HG03097 (cell line): ENCODE measurements at regions not wholly inside any gene's neighbourhood (a gene's known extent, or its start where the extent isn't known, plus 50 kb on each side); places are given as distances from the start of the nearest gene placed in this dataset.
"Not testable (repeated sequence)": the region's sequence is repeated elsewhere in the genome, so short reads cannot be mapped to it uniquely, and the experiment has no call there.

ENCODE experiments used
- ATAC-seq: cut with Tn5 transposase; IDR thresholded peaks from one replicate; pipeline ENCODE4 v1.9.1; 2021; ENCODE audit not compliant: unreplicated experiment, low FRiP score

GRCh38 chr1:238409191-238409850, 518.6 kb upstream of the ZP4 start:
- ATAC-seq: no peak

DNA sequence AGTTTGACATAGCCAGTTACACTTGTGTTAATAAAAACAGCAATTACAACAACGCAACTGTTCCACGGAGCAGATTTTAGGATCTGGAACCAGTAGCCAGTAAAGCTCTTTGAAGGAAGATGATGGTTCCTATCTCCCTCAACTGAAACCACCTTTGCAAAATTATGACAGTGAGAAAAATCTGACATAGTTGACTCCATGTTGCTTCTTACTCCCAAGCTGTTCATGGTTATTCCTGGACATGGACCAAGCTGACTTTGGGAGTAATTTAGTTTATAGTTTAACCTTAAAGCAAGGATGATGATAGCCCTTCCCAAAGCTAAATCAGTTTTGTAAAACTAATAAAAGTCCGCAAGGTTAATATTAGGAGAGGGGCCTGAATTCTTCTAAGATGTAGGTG, 518.0 kb upstream of the ZP4 start:
- ATAC-seq: no peak

GRCh38 chr1:238406098-238406860, 515.6 kb upstream of the ZP4 start:
- no peak for ATAC-seq

GRCh38 chr1:238404921-238405320, 514.2 kb upstream of the ZP4 start:
- ATAC-seq: no peak

GRCh38 chr1:238404481-238404880, 513.8 kb upstream of the ZP4 start:
- no peak for ATAC-seq

- ATAC-seq: no peak
Observed at GRCh38 chr1:238401144-238401543, 510.4 kb upstream of the ZP4 start.

DNA sequence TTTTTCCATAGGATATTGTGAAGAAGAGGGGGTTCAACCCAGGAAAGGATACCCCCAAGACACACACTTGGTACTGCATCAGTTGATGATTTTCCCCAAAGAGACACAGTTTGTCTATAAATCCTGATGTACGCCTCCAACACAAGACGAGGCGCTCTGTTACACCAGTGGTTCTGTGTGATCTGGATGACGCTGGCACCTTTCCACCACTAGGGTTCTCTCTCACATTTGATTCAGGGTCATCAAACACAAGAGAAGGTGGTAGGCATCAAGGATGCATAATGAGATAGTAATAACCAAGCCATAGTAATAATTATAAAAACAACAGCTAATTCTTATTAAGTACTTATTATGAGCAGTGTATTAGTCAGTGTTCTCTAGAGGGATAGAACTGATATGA, 508.8 kb upstream of the ZP4 start:
- no peak for ATAC-seq

DNA sequence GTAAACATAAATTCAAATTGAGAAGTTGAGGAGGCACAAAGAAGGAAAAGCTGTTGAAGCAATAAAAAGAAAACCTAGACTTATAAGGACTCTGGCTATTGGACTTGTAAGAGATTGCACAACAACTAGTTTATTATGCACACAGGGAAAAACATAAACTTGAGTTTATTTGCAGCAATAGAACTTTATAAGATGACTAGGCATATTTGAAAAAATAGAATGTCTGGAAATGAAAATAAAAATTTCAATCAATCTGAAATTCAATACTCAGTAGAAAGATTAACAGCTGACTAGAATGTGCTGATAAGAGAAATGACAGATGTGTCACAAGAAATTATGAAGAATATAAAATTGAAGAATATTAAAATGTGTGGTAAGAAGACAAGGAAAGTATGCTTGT, 505.4 kb upstream of the ZP4 start:
- ATAC-seq: no peak

DNA sequence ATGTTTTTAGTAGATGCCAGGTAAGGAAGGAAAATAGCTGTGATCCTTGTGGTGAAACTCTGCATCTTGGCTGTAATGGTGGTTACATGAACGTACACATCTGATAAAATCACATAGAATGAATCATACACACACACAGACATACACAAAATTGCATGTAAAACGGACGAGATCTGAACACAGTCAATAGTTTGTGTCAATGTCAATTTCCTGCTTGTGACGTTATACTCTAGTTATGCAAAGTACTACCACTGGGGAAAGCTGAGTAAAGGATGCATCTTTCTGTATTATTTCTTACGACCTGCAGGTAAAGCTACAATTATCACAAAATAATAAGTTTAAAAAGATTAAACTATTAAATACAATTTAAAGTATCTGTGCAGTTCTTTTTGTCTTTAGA, 493.7 kb upstream of the ZP4 start:
- ATAC-seq: no peak

- ATAC-seq: no peak
Observed at GRCh38 chr1:238380167-238380566, 489.4 kb upstream of the ZP4 start.

- not testable (repeated sequence) for ATAC-seq
Observed at GRCh38 chr1:238379446-238379845, 488.7 kb upstream of the ZP4 start.

DNA sequence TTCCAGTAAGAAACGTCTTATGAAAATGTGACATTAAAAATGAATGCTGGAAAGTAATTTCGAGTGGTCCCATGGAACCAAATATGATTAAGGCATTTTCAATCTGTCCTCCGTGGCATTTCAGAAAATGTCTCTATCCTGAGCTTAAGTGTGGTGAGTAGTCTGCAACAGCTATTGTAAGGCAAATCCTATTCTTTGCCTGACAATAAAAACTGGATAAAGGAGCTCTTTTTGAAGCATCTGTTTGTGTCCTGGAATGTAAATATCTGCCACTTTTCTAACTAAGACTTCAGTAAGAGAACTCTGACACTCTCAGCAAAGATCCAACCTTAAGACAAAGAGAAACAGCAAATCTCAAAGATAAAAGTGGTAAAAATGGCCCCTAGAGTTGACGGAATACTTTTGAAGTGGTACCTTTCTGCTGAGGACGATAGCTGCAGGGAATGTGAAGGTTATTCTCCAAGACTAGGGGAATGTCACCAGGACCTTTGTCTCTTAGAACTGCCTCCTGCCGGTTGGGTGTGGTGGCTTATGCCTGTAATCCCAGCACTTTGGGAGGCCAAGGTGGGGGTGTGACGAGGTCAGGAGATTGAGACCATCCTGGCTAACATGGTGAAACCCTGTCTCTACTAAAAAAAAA, 486.7 kb upstream of the ZP4 start:
- no peak for ATAC-seq

DNA sequence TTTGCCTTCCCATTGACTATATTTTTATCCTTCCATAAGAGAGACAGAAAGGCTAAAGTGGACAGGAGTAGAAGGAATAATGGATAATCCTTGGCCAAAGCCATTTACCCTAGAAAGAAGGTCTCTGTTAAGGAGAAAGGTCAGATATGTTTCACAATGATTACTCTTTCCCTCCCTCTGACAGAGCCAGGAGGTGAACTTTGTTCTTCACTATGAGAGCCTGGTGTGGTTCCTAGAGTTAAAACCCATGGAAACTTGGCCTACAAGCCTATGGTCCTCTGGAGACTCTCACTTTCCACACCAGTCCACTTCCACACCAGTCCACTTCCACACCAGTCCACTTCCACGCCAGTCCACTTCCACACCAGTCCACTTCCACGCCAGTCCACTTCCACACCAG, 479.9 kb upstream of the ZP4 start:
- no peak for ATAC-seq

DNA sequence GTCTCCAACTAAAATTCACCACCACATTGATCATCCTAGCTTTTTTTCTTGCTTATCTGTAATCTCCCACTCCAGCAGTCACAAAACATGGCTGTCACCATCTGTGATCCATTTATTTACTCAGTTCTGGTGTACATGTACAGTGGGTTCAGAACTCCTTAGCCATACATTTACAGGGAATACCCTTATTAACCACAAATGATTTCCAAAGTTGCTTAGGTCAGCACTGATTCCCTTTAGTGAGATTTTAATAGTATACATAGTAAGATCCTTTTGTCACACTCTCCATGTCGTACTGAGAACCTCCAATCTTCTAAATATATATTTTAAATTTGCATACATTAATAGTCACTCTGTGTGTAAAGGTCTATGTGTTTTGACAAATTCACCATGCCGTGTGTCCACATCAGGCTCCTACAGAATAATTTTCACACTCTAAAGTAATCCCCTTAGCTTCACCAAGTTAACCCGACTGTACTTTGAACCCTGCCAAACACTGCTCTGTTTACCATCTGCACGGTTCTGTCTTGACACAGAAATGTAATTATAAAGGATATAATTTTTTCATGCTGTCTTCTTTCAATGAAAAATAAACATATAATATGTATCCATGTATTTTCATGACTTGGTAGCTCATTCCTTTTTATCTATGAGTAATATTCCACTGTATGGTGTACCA, 473.6 kb upstream of the ZP4 start:
- no peak for ATAC-seq

GRCh38 chr1:238360474-238360873, 469.8 kb upstream of the ZP4 start:
- ATAC-seq: no peak

GRCh38 chr1:238350471-238350870, 459.7 kb upstream of the ZP4 start:
- no peak for ATAC-seq

GRCh38 chr1:238346340-238346739, 455.6 kb upstream of the ZP4 start:
- ATAC-seq: no peak

- no peak for ATAC-seq
Observed at GRCh38 chr1:238345837-238346236, 455.1 kb upstream of the ZP4 start.

DNA sequence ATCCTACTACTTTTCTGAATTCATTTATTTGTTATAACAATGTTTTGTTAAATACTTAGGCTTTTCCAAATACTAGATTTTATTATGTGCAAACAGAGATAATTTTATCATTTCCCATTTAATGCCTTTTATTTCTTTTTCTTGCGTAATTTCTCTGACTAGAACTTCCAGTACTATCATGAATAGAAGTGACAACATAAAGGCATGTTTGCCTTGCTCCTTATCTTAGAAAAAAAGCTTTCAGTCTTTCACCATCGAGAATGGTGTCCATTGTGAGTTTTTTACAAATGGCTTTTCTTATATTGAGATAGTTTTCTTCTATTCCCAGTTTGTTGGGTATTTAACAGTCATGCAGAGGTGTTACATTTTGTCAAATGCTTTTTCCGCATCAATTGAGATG, 453.1 kb upstream of the ZP4 start:
- ATAC-seq: no peak

DNA sequence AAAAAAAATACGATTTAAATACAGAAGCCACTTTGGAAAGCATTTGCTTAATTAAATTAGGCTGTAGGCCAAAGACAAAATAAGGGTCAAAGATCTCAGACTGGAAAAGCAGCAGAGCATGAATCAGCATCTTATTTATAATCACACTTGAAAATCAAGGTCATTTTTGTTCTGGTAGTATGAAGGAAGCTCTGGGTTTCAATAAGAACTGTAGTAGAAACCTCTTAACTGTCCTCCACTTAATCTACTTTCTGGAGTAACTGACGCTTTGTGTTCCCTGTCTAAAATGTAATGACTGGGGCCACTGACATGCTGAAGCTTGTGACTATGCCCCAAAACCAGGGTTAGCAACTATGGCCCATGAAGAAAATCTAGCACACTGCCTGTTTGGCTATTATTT, 450.7 kb upstream of the ZP4 start:
- ATAC-seq: no peak

DNA sequence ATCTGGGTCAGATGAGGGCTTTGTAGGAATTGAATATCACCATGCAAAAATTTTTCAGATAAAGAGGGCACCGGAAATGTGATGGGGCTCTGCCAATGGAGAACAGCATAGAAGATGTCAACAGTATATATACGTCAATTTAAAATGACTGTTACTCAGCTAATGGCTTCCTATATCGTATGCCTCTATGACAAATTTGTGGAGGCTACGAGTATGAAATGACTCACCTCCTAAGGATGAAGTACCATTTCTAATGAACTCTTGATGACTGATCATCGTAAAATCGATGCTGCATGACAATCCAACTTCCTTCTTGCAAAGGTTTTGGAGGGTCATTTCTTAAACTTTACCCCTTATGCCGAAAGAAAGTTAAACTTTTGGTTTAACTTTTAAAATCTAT, 450.3 kb upstream of the ZP4 start:
- no peak for ATAC-seq
